K562 (cell line): ENCODE measurements at regions not wholly inside any gene's neighbourhood (a gene's known extent, or its start where the extent isn't known, plus 50 kb on each side); places are given as distances from the start of the nearest gene placed in this dataset.

Source experiments
- ATF1 ChIP-seq, 2 experiments: fragments of 450-650 bp in 1 of 2; IDR thresholded peaks; 2 replicates each; pipeline ENCODE4 v1.6.1; 2016; ENCODE audit warnings: missing compliant biosample characterization in 1 of 2, missing genetic modification characterization in 1 of 2
- BHLHE40 ChIP-seq: IDR thresholded peaks from 2 replicates; pipeline ENCODE4 v1.6.1; 2011; ENCODE audit warnings: low read length, improper control_type of control experiment
- C11orf30 ChIP-seq: fragments of 450-650 bp; IDR thresholded peaks from 2 replicates; pipeline ENCODE4 v1.6.1; 2016; ENCODE audit warnings: low read depth, mild to moderate bottlenecking
- CEBPG ChIP-seq, 3 experiments: fragments of 200-800 bp in 1 of 3; sonication (Bioruptor generic) in 1 of 3; sonication (generic) in 1 of 3; formaldehyde crosslinking in 1 of 3; IDR thresholded peaks in 2 of 3; conservative IDR thresholded peaks in 1 of 3; 2 replicates each; pipeline versions ENCODE4 v1.6.1 to v1.8.0; 2016 to 2022; ENCODE audit warnings: missing compliant biosample characterization in 2 of 3, missing genetic modification characterization in 2 of 3, mild to moderate bottlenecking in 1 of 3, missing genetic modification reagents in 1 of 3
- COPS2 ChIP-seq: fragments of 450-650 bp; conservative IDR thresholded peaks from 2 replicates; pipeline ENCODE4 v1.6.1; 2016; ENCODE audit warnings: mild to moderate bottlenecking, moderate library complexity
- DDX20 ChIP-seq: fragments of 450-650 bp; IDR thresholded peaks from 2 replicates; pipeline ENCODE4 v1.6.1; 2016; ENCODE audit warnings: missing genetic modification characterization, low read depth, mild to moderate bottlenecking, missing compliant biosample characterization, moderate library complexity
- ESRRB ChIP-seq: fragments of 250-450 bp; sonication (Bioruptor Pico); IDR thresholded peaks from 2 replicates; pipeline ENCODE4 v1.5.0; 2020; ENCODE audit warnings: mild to moderate bottlenecking, moderate library complexity, borderline replicate concordance
- ETV1 ChIP-seq: fragments of 450-650 bp; conservative IDR thresholded peaks from 2 replicates; pipeline ENCODE4 v1.6.1; 2016; ENCODE audit warnings: missing genetic modification characterization, control low read depth, low read depth, missing compliant biosample characterization
- HNRNPK ChIP-seq: fragments of 200-400 bp; formaldehyde crosslinking; IDR thresholded peaks from one replicate; pipeline ENCODE4 v1.6.1; 2018; ENCODE audit warnings: mild to moderate bottlenecking, low read depth, low read length; ENCODE audit not compliant: poor library complexity, severe bottlenecking
- HNRNPLL ChIP-seq: fragments of 200-400 bp; formaldehyde crosslinking; IDR thresholded peaks from 2 replicates; pipeline ENCODE4 v1.6.1; 2017; ENCODE audit warnings: low read length, low read depth, mild to moderate bottlenecking; ENCODE audit not compliant: poor library complexity, severe bottlenecking
- MAFK ChIP-seq: IDR thresholded peaks from 2 replicates; pipeline ENCODE4 v1.6.1; 2011; ENCODE audit warnings: low read length, improper control_type of control experiment
- MECOM ChIP-seq: fragments of 250-450 bp; sonication (Bioruptor Pico); IDR thresholded peaks from 2 replicates; pipeline ENCODE4 v1.8.0; 2022; ENCODE audit warnings: inconsistent platforms
- MIER1 ChIP-seq: fragments of 450-650 bp; IDR thresholded peaks from 2 replicates; pipeline ENCODE4 v1.6.1; 2016; ENCODE audit warnings: antibody characterized with exemption, mild to moderate bottlenecking, low read depth
- NELFE ChIP-seq: IDR thresholded peaks from 2 replicates; pipeline ENCODE4 v1.6.1; 2011; ENCODE audit warnings: mild to moderate bottlenecking; ENCODE audit not compliant: insufficient read depth, insufficient read length
- NFATC3 ChIP-seq: fragments of 450-650 bp; IDR thresholded peaks from 2 replicates; pipeline ENCODE4 v1.6.1; 2017; ENCODE audit warnings: mild to moderate bottlenecking
- NFE2 ChIP-seq: IDR thresholded peaks from 2 replicates; pipeline ENCODE4 v1.6.1; 2014; ENCODE audit warnings: antibody characterized with exemption, low read depth
- NFIX ChIP-seq: fragments of 250-450 bp; sonication (Bioruptor Pico); IDR thresholded peaks from 2 replicates; pipeline ENCODE4 v1.4.0; 2020; ENCODE audit warnings: low read depth, mild to moderate bottlenecking, moderate library complexity
- NR4A1 ChIP-seq, 2 experiments: fragments of 250-450 bp in 1 of 2; fragments of 450-650 bp in 1 of 2; sonication (Bioruptor Pico) in 1 of 2; IDR thresholded peaks; 2 replicates each; pipeline versions ENCODE4 v1.4.0 to v1.6.1; 2016 to 2020; ENCODE audit warnings: mild to moderate bottlenecking in 2 of 2, missing compliant biosample characterization in 1 of 2, missing genetic modification characterization in 1 of 2, moderate library complexity in 1 of 2
- POU5F1 ChIP-seq: fragments of 150-350 bp; IDR thresholded peaks from 2 replicates; pipeline ENCODE4 v1.6.1; 2014; ENCODE audit warnings: borderline replicate concordance, low read length, low read depth, mild to moderate bottlenecking; ENCODE audit not compliant: partially characterized antibody
- RBBP5 ChIP-seq: fragments of 200-600 bp; sonication (generic); IDR thresholded peaks from 2 replicates; pipeline ENCODE4 v1.6.1; 2012; ENCODE audit warnings: borderline replicate concordance, mild to moderate bottlenecking, low read length, control low read depth, inconsistent platforms; ENCODE audit not compliant: insufficient read depth, poor library complexity, severe bottlenecking
- SAFB ChIP-seq: fragments of 200-400 bp; formaldehyde crosslinking; IDR thresholded peaks from 2 replicates; pipeline ENCODE4 v1.6.1; 2017; ENCODE audit warnings: low read depth, low read length, borderline replicate concordance
- SMAD2 ChIP-seq: fragments of 150-350 bp; IDR thresholded peaks from 2 replicates; pipeline ENCODE4 v1.6.1; 2014; ENCODE audit warnings: low read depth, mild to moderate bottlenecking, low read length
- SNRNP70 ChIP-seq: fragments of 200-400 bp; formaldehyde crosslinking; optimal IDR thresholded peaks from 2 replicates; pipeline ENCODE3; 2017; ENCODE audit warnings: low read depth, low read length
- YBX1 ChIP-seq: fragments of 450-650 bp; IDR thresholded peaks from 2 replicates; pipeline ENCODE4 v1.7.1; 2016; ENCODE audit warnings: mild to moderate bottlenecking
- ZEB2 ChIP-seq: fragments of 450-650 bp; IDR thresholded peaks from 2 replicates; pipeline ENCODE4 v1.6.1; 2016
- ZNF124 ChIP-seq: sonication (generic); formaldehyde crosslinking; IDR thresholded peaks from 2 replicates; pipeline ENCODE4 v1.8.1; 2022; ENCODE audit warnings: missing genetic modification reagents
- ZNF143 ChIP-seq: sonication (generic); formaldehyde crosslinking; IDR thresholded peaks from 2 replicates; pipeline ENCODE4 v1.9.0; 2022; ENCODE audit warnings: mild to moderate bottlenecking, missing genetic modification reagents
- ZNF212 ChIP-seq: fragments of 450-650 bp; formaldehyde crosslinking; IDR thresholded peaks from 2 replicates; pipeline ENCODE4 v1.4.0; 2020; ENCODE audit warnings: mild to moderate bottlenecking
- ZNF512 ChIP-seq: IDR thresholded peaks from 2 replicates; pipeline ENCODE4 v1.6.1; 2016; ENCODE audit warnings: missing genetic modification characterization, missing compliant biosample characterization
- ZNF644 ChIP-seq: fragments of 200-800 bp; sonication (Bioruptor generic); IDR thresholded peaks from 2 replicates; pipeline ENCODE4 v1.6.1; 2016; ENCODE audit warnings: low read depth, missing genetic modification characterization, missing compliant biosample characterization

GRCh38 chr6:10146715-10147451 is 268.0 kb downstream of the TFAP2A start (continued):
- TF ChIP-seq CEBPG (CRISPR knock-in tag; IDR thresholded peaks at IDR 0.05) (no peak), CEBPG (tag; conservative IDR thresholded peaks at IDR 0.05 in 1 of 2, IDR thresholded peaks at IDR 0.05 in 1 of 2) (peak; percentile 72 to 92), ZNF143 (CRISPR knock-in tag) (peak; percentile 81), SMAD2 (no peak), NFATC3 (no peak), ZNF124 (CRISPR knock-in tag) (no peak), HNRNPK (peak; percentile 27), MIER1 (no peak), HNRNPLL (no peak), ETV1 (tag) (no peak), MECOM (CRISPR knock-in tag) (peak; percentile 38; the same call in 1 of the 2 replicates), ZNF644 (tag) (no peak), NELFE (no peak), ATF1 (CRISPR knock-in tag; IDR thresholded peaks at IDR 0.05) (no peak), ATF1 (tag; IDR thresholded peaks at IDR 0.05) (no peak), SAFB (no peak), ZNF212 (CRISPR knock-in tag) (no peak), NR4A1 (CRISPR knock-in tag; IDR thresholded peaks at IDR 0.05) (no peak), NR4A1 (tag; IDR thresholded peaks at IDR 0.05) (no peak), BHLHE40 (no peak), NFE2 (no peak), ZNF512 (tag) (no peak), RBBP5 (no peak), ZEB2 (no peak), YBX1 (no peak), COPS2 (no peak), MAFK (no peak), ESRRB (CRISPR knock-in tag) (no peak), POU5F1 (no peak), SNRNP70 (no peak), NFIX (CRISPR knock-in tag) (no peak), C11orf30 (no peak), DDX20 (tag) (no peak)
